ENCODE measurements at regions not wholly inside any gene's neighbourhood (a gene's known extent, or its start where the extent isn't known, plus 50 kb on each side); places are given as distances from the start of the nearest gene placed in this dataset.

DNA sequence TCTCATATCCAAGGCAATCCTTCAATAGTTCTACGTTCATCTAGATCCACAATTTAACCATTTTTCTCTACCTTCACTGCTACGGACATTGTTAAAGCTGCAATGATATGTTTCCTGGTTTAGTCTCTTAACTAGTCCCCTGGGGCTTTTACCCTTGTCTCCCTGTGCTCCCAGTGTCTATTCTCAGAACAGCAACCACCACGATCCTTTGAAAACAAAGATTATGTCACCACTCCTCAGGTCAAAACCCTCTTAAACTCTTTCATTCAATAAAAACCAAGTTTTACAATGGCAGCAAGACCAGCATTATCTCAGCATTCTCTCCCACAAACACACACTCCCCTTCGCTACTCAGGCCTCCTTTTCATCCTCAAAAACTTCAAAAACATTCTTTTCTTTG is 298.2 kb upstream of the CHST9 start:
- no peak for DNase-seq (ENCODE audit: low spot score)

DNA sequence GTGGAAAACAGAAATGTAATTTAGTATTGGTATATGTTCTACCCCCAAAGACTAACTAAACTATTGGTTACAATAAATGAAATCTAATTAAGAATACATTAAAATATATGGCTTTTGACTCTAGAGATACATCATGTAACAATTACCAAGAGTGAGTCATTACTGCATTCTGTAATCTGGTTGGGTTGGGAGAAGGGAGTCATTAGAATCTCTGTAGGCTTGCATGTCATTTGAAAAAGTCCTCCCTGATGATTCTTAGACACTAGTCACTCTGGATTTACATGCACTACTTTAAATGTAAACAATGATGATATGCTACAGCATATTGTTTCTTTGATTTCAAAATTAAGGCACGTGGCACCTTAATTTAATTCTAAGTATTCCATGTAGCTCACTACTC is 293.4 kb upstream of the CHST9 start:
- no peak for DNase-seq (ENCODE audit: low spot score)

DNA sequence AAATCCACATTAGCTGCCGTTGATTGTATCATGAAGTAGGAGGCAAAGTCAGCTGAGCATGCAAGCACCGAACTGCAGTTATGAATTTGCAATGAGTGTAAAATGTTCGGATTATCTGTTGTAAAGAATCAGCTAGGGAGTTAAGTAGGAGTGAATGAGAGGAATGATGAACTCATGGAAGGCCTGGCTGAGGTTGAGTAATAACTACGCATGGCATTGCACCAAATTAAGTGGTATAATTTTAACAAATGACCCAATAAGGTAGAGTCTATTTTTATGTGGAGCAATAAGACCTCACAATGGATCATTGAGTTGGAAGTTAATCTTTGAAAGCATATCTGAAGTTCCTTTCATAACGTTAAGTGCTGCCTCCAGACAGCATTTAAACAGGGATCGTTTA is 288.2 kb upstream of the CHST9 start:
- no peak for DNase-seq (ENCODE audit: low spot score)

DNA sequence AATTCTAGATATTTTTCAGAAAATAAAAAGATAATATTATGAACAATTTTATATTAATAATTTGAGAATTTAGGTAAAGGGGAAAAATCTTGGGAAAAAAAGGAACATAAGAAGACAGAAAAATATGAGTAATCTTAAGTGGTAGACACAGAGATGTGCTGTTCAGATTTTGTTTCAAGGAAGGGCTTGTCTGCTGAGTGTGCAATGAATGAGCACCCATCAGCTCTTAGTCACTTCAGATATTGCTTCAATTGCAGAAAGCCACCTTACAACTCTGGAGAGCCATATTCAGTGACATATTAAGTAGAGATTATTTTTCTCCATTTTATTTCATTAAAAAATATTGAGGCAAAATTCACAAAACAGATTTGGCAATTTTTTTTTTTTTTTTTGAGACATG is 282.0 kb upstream of the CHST9 start:
- no peak for DNase-seq (ENCODE audit: low spot score)

DNA sequence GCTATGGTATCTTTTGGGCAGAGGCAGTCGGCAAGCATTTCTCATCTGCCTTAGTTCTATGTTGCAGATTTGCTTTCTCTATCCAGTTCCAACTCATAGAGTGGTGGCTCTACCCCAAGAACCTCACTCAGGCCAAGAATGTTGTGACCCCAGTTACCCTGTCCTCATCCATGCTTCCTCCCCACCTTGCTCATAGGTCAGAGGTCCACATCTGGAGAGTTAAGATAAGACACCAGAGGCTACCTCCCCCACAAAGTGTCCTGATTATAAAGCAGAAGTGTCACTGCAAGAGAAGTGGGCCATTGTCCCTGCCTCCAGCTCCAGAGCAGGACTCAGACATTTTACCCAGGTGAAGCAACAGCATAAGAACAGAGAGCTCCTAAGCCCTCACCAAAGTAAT is 276.8 kb upstream of the CHST9 start:
- no peak for DNase-seq (ENCODE audit: low spot score)

DNA sequence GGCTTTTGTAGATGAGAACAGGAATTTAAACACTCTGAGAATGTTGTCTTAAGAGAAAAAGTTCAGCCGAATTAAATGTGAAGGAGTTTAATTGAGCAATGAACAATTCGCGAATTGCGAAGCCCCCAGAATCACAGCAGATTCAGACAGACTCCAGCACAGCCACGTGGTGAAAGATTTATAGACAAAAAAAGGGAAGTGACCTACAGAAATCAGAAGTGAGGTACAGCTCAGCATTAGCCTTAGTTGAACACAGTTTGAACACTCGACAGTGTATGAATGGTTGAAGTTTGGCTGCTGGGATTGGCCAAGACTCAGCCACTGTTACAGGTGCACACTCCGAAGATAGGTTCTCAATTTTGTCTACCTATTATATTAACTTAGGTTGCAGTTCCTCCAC is 264.0 kb upstream of the CHST9 start:
- no peak for DNase-seq (ENCODE audit: low spot score)

DNA sequence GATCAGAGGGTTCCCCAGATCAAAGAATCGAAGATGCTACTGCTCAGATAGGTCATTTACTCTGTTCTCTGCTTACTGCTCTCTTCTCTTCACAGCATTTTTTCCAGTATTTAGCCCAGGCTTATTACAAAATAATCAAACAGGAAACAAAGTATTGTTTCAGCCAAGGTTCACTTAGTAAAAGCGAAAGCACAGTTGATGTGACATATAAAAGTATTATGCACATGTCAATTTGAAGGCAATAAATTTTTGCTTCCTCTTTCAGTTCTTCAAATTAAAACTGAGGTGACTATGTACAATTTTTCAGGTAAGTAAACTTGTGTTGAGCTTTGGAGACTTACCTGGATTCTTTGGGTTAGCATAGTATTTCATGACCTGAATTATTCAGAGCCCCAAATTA is 262.8 kb upstream of the CHST9 start:
- no peak for DNase-seq (ENCODE audit: low spot score)

DNA sequence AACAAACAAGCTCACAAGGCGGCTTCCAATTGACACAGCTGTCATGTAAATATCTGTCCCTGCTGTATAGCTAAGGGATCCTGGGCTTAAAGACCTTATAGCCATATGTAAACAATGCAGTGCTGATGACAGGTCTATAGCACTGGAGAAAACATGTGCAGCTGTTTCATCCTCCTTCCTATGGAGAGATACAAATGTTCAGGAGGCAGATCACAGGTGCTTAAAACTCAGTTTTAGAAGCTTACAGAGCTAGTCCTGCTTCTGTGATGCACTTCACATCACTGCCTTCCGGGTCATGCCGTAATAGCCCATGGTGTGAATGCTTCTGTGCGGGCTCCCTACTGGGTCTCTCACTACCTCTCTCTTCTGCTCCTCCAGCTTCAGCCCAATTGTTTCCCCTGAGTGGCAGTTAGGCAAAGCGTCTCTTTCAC is 262.4 kb upstream of the CHST9 start:
- no peak for DNase-seq (ENCODE audit: low spot score)

DNA sequence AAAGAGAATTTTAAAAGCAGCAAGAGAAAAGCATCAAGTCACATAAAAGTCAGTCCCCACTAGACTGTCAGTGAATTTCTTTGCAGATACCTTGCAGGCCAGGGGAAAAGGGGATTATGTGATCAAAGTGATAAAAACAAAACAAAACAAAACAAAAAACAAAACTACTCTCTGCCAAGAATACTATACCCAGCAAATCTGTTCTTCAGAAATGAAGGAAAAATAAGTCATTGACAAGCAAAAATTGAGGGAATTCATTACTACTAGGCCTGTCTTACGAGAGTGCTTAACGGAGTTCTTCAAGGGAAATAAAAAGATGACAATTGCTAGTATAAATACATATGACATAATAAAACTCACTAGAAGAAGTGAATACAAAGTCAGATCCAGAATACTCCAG is 245.5 kb upstream of the CHST9 start:
- no peak for DNase-seq (ENCODE audit: low spot score)

DNA sequence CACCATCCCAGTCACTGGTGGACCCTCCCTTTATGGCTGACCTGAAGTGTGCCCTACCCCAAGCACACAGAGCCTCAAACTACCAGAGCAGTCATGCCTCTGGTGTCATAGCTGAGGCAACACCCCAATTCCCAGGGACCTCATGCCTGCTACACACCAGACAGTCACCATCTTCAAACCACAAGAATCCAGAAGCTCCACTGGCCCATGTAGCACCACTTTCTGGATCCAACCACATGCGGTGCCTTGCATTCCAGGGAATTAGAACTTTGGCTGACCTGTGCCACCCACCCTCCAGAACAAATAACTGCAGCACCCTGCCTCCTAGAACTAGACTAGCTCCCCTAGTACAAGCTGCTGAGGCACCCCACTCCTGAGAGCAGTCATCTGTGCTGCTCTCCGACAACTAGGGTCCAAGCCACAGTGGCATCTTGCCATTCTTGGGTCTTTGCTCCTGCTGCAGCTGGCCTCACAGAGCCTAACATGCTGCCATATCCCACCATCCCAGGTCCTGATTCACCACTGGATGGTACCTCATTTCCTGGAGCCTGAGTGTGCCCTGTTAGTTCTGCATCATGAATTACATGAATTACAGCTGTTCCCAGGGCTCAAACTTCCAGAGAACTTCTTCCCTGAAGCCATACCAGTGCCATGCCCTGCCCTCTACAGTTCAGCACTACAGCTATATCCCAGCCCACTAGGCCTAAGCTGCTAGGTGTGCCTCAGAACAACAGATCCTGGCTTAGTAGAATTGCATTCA is 243.8 kb upstream of the CHST9 start:
- no peak for DNase-seq (ENCODE audit: low spot score)

DNA sequence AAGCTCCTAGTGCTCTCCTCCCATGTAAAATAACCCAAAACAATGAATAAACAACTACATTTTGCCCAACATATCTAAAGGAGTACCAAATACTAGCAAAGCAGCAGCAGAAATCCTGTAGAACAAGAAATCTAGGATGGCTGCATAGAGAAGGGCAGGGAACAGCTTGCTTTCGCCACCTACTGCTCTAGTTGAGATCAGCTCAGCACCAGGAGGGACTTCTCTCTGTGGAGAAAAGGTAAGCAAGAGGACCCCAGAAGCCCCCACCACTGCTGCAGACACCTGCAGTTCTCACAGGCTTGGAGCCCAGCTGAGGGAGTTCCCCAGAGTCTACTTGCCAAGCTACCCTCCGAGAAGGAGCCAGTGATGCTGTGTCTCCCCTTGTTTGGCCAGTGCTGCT is 243.0 kb upstream of the CHST9 start:
- no peak for DNase-seq (ENCODE audit: low spot score)

DNA sequence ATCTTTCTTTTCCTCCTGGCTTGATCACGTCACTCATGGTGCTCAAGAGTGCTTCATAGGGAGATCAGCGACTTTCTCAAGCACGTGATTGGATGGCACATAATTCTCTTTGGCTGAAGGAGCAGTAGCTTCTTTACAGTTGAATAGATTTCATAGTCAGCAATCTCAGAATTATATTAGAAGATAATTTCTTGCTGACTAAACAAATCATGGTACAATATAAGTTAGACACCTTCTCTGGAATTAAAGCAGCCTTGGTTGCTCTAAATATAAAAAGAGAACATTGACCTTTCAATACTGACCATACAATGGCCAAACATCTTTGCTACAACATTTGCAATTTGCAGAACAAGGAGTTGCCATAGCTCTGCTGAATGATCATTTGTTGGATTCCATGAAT is 238.5 kb upstream of the CHST9 start:
- no peak for DNase-seq (ENCODE audit: low spot score)

DNA sequence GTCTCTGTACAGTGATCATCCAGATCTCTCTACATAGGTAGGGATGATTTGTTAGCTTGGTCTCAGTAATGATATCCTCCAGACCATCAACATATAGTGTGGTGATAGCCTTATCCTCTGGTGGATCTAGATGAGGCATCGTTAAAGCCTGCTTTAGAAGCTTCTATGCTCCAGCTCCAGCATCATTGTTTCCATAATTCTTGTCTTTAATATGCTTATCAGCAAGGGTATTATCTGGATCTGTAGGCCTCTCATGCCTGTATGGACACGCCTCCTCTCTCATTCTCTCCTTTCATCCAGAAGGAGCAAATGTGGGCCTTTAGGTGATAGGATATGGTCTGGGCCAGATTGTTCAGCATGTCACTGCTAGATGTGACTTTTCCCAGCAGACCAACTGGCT is 234.5 kb upstream of the CHST9 start:
- DNase-seq (ENCODE audit: low spot score) = no peak

DNA sequence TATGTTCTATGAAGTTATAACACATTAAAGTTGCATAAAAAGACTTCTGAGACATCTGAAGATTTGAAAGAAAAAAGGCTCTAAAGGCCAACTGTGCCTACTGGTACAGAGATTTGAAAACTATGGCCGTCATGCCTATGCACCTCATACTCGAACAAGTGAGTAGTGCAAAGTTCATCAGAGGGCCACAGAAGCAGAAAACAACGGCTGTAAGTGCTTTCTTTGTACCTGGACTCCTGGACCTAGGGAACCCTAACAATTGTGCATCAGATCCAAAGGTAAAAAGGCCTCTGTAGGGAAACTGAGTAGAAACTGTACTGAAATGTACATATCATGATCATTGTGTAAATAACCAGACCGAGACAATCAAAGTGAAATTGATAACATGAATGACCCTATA is 230.4 kb upstream of the CHST9 start:
- DNase-seq (ENCODE audit: low spot score) = no peak

DNA sequence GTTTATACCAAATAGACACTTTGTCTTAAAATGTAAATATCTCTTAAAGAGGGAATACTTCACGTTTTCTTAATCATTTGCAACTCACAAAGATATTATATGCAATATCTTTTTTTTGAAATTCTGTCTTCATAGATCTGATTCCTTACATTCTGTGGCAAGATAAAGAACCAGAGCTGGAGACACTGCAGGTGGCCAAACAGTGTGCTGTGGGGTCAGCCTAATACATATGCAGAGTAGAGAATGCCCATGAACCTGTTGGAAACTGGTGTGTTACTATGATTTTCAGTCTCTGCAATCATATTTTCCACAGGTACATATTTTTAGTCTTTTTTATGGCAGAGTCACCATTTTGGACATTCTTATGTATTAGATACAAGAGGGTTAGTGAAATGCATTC is 229.6 kb upstream of the CHST9 start:
- no peak for DNase-seq (ENCODE audit: low spot score)

DNA sequence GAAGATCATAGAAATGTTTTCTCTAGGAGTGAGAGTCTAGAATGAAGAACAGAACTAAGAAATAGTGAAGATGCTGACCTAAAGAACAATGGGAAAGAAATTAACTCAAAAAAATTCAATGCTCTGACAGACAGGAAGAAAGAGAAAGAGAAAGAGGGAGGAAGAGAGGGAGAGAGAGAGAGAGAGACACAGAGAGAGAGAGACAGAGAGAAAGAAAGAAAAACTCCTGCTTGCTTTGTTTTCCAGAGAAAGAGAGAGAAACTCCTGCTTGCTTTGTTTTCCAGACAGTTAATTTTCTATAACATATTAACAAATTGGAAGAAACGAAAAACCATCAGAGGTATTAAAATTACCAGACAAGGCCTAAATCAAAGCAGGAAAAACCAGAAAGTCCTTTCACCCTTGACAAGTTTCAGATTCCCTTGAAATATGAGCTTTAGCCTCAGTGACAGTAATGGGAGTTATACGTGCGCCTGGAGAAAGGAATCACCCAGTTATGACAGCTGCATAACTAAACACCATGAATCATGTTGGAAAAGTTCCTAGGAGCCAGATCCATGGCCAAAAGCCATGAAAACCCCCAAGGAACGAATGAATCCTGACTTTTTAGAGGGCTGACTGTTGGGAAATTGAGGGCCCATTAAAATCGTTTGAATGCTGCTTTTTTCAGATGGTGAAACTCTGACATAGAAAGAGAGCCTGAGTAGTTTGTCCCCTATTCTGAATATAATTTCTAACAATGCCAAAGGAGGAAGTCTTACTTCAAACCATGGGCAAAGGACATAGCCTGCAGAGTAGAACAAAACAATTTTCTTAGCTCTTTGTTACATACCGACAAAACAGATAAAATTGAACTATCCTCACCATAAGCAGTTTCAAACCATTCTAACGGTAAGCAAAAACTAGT is 228.6 kb upstream of the CHST9 start:
- DNase-seq (ENCODE audit: low spot score) = no peak

DNA sequence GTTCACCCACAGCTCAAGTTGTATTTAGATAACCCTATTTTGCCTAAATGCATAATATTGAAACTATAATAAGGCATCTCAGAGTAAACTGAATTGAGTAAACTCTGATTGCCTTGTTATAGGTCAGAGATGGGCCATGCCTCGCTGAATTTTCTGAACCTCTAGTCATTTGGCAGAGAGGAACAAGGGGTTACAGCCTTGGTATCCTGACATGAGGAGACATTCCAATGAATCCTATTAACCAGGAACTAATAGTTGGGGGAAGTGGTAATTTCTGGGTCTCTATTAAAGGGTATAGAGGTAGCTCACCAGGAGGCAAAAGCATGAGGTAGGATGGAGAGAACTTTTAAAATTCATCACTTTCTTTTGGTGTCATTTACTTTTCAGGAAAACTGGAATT is 227.4 kb upstream of the CHST9 start:
- no peak for DNase-seq (ENCODE audit: low spot score)

DNA sequence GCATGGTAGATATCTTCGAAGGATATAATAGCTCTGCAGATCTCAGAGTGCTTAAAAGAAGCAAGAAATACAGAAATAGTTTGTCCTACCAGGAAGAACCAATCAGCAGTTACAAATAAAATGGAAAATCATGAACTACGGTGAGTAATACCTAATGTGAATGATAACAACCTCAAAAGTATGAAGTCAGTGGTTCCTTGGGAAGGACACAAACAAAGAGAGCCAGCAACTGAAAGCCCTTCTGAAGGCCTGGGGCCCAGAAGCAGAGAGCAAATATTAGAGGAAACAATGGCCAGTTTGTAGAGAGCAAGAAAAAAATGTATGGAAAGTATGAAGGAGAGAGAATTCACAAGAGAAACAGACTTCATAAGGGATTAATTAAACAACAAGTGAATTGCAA is 226.8 kb upstream of the CHST9 start:
- no peak for DNase-seq (ENCODE audit: low spot score)

DNA sequence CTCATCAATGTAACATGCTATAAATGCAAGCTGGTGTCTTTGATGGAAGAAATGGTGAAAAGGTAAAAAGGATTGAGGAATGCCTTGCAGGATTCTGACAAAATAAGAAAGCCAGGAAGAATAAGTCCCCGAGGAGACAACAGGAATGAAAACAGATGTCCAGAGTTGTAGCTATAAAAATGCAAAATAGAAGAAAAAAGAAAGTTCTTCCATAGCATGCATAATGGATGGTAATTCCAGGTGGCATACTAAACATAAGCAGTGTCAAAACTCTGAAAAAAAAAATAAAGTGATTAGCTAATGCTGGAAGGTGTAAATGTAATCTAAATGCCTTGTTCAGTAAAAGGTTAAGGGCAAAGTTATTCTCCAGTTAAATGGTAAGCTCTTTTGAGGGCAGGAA is 225.9 kb upstream of the CHST9 start:
- no peak for DNase-seq (ENCODE audit: low spot score)

DNA sequence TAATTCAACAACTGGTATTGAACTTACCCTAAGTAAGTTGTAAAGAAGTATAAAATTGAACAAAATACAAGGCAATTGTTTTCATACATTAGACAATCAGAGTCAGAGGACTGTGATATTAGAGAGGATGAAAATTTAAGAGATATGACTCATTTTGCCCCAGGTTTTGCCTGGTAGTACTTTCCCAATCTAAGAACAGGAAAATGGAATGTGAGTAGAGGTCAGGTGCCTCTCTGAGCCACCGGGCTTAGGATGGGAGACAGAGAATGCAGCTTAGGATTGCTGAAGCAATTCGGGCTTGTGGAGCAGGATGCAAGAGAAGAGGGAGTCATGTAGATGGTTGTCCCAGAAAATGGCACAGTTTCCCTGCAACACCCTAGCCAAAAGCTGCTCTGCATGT is 219.7 kb upstream of the CHST9 start:
- DNase-seq (ENCODE audit: low spot score) = no peak

DNA sequence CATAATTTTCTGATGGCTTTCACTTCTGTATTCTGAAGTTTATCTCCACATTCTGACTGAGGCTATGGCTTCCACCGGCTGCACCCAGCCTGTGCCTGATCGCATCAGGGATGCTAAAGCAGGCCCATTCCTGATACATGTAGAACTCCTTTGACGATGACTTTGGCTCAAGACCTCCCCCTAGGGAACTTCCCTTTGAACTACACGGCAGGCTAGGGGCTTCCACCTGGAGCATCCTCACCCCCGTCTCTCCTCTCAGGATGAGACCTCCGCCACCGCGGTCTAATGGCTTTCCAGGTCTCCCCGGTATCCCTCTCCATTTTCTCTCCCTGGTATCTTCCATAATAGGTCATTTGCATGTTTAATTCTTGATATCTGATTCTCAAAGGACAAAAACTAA is 214.9 kb upstream of the CHST9 start:
- DNase-seq (ENCODE audit: low spot score) = no peak

DNA sequence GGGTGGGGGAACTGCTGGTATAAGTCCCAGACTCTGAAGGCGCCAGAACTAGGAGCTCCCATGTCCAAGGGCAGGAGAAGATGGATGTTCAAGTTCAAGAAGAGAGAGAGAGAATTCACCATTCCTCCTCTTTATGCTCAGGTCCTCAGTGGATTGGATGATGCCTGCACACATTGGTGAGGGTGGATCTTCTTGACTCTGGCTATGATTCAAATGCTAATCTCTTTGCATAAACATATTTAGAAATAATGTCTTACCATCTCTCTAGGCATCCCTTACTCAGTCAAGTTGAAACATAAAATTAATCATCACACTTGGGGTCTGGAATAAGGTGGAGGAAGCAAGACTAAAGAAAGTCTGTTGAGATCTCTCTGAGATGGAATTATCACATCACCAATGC is 210.6 kb upstream of the CHST9 start:
- DNase-seq (ENCODE audit: low spot score) = no peak

DNA sequence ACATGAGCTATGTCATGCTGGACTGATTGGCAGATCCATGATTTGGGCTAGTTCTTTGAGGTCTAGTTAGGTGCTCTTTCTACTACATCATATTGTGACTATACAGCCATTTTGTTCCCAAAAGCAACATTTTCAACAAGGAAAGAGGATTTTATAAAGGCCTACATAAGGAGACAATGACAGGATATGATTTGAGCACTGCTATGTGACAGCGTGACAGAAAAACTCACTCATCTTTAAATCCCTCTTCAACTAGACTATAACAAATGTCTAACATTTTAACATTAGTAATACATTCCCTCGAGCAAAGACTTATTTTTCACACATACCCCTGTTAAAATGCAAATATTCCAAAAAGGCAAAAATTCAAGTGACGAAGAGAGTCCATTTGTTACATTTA is 209.6 kb upstream of the CHST9 start:
- DNase-seq (ENCODE audit: low spot score) = no peak

All from putamen (tissue), 1 donor.